22Rv1 (cell line): ENCODE measurements at regions not wholly inside any gene's neighbourhood (a gene's known extent, or its start where the extent isn't known, plus 50 kb on each side); places are given as distances from the start of the nearest gene placed in this dataset.

Source experiments
- ZFX ChIP-seq: fragments of 450-650 bp; IDR thresholded peaks from 2 replicates; pipeline ENCODE4 v1.6.1; 2017; ENCODE audit warnings: antibody characterized with exemption, borderline replicate concordance
- TF ChIP-seq, protein P1 (sequence below): fragments of 450-650 bp; IDR thresholded peaks from 2 replicates; pipeline ENCODE4 v1.5.1; 2017; ENCODE audit warnings: mild to moderate bottlenecking

DNA sequence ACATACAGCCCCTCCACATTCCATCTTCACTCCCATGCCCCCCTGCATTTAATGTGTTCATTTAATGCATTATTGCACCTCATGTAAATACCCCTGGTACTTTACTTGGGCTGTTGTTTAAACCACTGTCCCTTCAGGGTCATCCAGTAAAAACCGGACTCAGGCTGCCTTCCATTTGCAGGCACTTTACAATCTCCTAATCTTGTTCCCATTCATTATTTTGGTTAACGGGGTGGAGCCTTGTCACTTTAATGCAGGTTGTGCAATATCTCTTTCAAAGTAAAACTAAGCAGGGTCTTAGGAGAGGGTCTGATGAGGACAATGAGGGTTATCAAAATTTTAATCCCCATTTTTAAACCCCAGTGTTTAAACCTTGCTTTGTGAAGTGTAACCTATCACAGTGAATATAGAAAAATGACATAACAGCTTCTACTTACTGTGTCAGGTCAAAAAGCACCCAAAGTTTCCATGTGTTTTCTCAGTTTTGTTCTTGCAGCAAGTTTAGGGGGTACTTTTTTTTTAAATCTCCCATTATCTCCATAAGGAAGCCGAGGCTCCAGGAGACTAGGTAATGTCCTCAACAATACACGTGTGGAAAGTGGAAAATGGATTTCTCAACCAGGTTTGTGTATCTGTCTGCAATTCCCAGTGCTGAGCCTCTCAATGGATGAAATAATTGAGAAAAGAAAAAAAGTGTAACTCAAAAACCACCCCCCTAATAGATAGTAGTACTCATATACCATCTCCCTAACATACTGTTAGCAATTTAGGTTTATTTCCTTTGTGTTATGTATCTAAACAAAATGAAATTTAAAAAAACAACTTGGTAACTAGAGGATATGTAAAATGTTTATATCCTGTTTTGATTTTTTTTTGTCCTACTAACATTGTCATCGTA lies 54.2 kb upstream of the SPRY4 start:
- TF ChIP-seq, protein P1, sequence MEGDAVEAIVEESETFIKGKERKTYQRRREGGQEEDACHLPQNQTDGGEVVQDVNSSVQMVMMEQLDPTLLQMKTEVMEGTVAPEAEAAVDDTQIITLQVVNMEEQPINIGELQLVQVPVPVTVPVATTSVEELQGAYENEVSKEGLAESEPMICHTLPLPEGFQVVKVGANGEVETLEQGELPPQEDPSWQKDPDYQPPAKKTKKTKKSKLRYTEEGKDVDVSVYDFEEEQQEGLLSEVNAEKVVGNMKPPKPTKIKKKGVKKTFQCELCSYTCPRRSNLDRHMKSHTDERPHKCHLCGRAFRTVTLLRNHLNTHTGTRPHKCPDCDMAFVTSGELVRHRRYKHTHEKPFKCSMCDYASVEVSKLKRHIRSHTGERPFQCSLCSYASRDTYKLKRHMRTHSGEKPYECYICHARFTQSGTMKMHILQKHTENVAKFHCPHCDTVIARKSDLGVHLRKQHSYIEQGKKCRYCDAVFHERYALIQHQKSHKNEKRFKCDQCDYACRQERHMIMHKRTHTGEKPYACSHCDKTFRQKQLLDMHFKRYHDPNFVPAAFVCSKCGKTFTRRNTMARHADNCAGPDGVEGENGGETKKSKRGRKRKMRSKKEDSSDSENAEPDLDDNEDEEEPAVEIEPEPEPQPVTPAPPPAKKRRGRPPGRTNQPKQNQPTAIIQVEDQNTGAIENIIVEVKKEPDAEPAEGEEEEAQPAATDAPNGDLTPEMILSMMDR = no peak
- TF ChIP-seq ZFX = no peak
